Large intestine (tissue), 3 donors: ENCODE measurements at regions not wholly inside any gene's neighbourhood (a gene's known extent, or its start where the extent isn't known, plus 50 kb on each side); places are given as distances from the start of the nearest gene placed in this dataset.
"Not testable (repeated sequence)": the region's sequence is repeated elsewhere in the genome, so short reads cannot be mapped to it uniquely, and the experiment has no call there.

Source experiments
- DNase-seq, 2 donors: peaks; one replicate each; pipeline versions ENCODE4 v3.0.0 to v3.0.0-alpha.2; 2013
- H3K27ac ChIP-seq: one replicate; pipeline ENCODE4 v1.5.1; 2013; ENCODE audit warnings: low read length
- H3K27me3 ChIP-seq: 2 replicates; pipeline ENCODE4 v1.6.1; 2013; ENCODE audit warnings: low read length; ENCODE audit not compliant: control insufficient read depth, insufficient read depth
- H3K36me3 ChIP-seq: 2 replicates; pipeline ENCODE4 v1.6.1; 2013; ENCODE audit warnings: low read length; ENCODE audit not compliant: control insufficient read depth, insufficient read depth
- H3K4me1 ChIP-seq: one replicate; pipeline ENCODE4 v1.6.1; 2013; ENCODE audit warnings: low read length; ENCODE audit not compliant: control insufficient read depth, insufficient read depth
- H3K4me3 ChIP-seq: one replicate; pipeline ENCODE4 v1.5.1; 2013; ENCODE audit warnings: low read length
- H3K9me3 ChIP-seq: one replicate; pipeline ENCODE4 v1.6.1; 2013; ENCODE audit warnings: mild to moderate bottlenecking, low read depth, low read length, moderate library complexity; ENCODE audit not compliant: control insufficient read depth
- WGBS: methylation state at CpG from one replicate; pipeline ENCODE4 v1.1.5; 2013; ENCODE audit warnings: low lambda C conversion rate; ENCODE audit not compliant: insufficient coverage; 5-methylcytosine and 5-hydroxymethylcytosine counted together

DNA sequence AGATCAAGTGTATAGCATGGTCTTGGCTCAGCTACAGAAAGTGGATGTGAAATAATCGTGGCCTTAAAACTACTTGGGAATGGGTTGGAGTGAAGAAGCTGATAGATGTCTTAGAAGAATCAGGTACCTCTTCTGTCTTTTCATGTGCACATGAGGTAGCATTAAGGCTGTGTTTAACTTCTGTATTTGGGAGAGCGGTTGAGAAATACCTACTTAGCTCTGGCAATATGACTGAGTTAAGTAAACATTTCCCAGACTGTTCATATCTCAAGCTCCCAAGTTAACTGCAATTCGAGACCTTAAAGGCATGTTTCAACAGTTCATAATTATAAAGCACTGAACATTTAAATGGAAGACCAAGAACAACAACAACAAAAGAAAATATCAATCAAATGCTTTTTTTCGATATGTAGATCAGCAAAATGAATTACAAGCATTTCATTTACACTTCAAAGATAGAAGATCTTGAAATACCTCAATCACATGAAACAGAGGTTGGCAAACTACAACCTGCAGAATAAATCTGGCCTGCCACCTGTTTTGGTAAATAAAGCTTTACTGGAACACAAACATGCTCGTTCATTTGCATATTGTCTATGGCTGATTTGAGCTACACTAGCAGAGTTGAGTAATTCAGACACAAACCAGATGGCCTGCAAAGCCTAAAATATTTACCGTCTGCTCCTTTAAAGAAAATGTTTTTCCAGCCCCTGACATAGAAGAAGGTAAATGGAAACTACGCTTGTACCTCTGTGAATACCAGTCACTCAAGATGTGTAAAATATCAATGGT is 337.1 kb upstream of the GLI3 start:
- H3K36me3 ChIP-seq, result no peaks in the 10 kb centered on the region
- no peaks in the 10 kb centered on the region for H3K4me1 ChIP-seq
- no peak for DNase-seq
- H3K27ac ChIP-seq, result no peak overlapping the region
- no CpG with 5 or more reads among the region's 7 CpGs for WGBS
- no peak overlapping the region for H3K4me3 ChIP-seq
- H3K9me3 ChIP-seq, result no peaks in the 10 kb centered on the region
- no peaks in the 10 kb centered on the region for H3K27me3 ChIP-seq

- no peak overlapping the region for H3K4me3 ChIP-seq
- DNase-seq, result no peak
- no peaks in the 10 kb centered on the region for H3K9me3 ChIP-seq
- no peaks in the 10 kb centered on the region for H3K4me1 ChIP-seq
- no peak overlapping the region for H3K27ac ChIP-seq
- H3K36me3 ChIP-seq, result no peaks in the 10 kb centered on the region
- 67% methylated on average over 1 of the region's 1 CpG for WGBS
- no peaks in the 10 kb centered on the region for H3K27me3 ChIP-seq
Observed at GRCh38 chr7:42572561-42572960, 335.6 kb upstream of the GLI3 start.

- no peak overlapping the region for H3K27ac ChIP-seq
- H3K4me3 ChIP-seq, result no peak overlapping the region
- H3K27me3 ChIP-seq, result no peaks in the 10 kb centered on the region
- 90% methylated on average over 3 of the region's 8 CpGs for WGBS
- H3K4me1 ChIP-seq, result no peaks in the 10 kb centered on the region
- DNase-seq, result no peak
- H3K36me3 ChIP-seq, result no peaks in the 10 kb centered on the region
- H3K9me3 ChIP-seq, result no peaks in the 10 kb centered on the region
Observed at GRCh38 chr7:42572056-42572455, 335.0 kb upstream of the GLI3 start.

DNA sequence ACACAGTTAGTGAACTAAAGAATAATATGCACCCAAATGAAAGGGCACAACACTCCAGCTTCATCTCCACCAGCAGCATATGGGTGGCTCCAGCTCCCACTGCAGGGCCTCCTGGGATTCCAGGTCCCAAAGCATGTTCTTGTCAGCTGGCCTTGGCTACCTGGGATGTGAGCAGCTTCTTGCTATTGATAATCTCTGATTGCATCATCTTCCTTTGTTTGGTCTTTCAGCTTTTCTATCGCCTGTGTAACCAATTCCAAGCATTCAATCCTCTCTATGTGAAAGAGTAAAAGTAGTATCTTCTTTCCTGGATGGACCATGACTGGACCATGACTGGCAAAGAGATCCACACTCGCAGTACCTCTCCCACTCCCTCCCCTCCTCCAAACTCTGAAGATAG is 333.9 kb upstream of the GLI3 start:
- Histone ChIP-seq H3K4me1 (no peaks in the 10 kb centered on the region), H3K27ac (no peak overlapping the region), H3K27me3 (no peaks in the 10 kb centered on the region), H3K9me3 (no peaks in the 10 kb centered on the region), H3K36me3 (no peaks in the 10 kb centered on the region), H3K4me3 (no peak overlapping the region)
- 92% methylated on average over 2 of the region's 2 CpGs for WGBS
- no peak for DNase-seq

DNA sequence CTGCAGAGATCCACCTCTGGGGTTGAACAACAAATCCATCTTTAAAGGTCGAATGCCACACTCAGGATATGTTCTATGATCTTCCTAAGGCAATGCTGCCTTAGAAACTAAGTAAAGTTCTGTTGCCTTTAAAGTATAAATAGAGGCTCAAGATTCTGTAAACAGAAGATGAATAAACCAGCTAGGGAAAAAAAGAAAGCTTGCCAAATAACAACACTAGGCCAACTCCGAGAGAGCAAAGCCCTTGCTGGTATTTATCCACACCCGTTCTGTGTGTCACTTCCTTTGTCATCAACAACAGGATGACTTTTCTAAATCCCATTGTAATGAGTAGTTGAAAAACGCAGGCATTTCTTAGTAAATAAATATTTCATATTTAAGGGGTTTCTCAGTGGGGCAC is 330.0 kb upstream of the GLI3 start:
- no peak overlapping the region for H3K4me3 ChIP-seq
- no peaks in the 10 kb centered on the region for H3K9me3 ChIP-seq
- H3K36me3 ChIP-seq, result no peaks in the 10 kb centered on the region
- no peaks in the 10 kb centered on the region for H3K4me1 ChIP-seq
- no peak for DNase-seq
- no CpG with 5 or more reads among the region's 4 CpGs for WGBS
- H3K27me3 ChIP-seq, result no peaks in the 10 kb centered on the region
- H3K27ac ChIP-seq, result no peak overlapping the region

GRCh38 chr7:42561797-42562196 is 324.8 kb upstream of the GLI3 start:
- WGBS, result no CpG with 5 or more reads among the region's 1 CpG
- no peak overlapping the region for H3K4me3 ChIP-seq
- H3K27me3 ChIP-seq, result no peaks in the 10 kb centered on the region
- H3K27ac ChIP-seq, result no peak overlapping the region
- no peaks in the 10 kb centered on the region for H3K9me3 ChIP-seq
- no peaks in the 10 kb centered on the region for H3K36me3 ChIP-seq
- no peak for DNase-seq
- no peaks in the 10 kb centered on the region for H3K4me1 ChIP-seq

DNA sequence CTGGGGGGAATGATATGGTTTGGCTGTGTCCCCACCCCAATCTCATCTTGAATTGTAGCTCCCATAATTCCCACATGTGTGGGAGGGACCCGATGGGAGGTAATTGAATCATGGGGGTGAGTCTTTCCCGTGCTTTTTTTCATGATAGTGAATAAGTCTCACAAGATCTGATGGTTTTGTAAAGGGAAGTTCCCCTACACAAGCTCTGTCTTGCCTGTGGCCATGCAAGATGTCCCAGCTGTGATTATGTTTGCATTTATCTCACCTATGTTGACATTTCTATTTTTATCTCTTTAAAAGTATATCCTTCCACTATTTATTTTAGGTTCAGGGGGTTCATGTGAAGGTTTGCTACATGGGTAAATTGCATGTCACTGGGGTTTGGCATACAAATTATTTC is 323.9 kb upstream of the GLI3 start:
- H3K4me3 ChIP-seq, result no peak overlapping the region
- WGBS, result no CpG with 5 or more reads among the region's 2 CpGs
- H3K27ac ChIP-seq, result no peak overlapping the region
- H3K36me3 ChIP-seq, result no peaks in the 10 kb centered on the region
- no peaks in the 10 kb centered on the region for H3K9me3 ChIP-seq
- no peaks in the 10 kb centered on the region for H3K27me3 ChIP-seq
- H3K4me1 ChIP-seq, result no peaks in the 10 kb centered on the region
- DNase-seq, result no peak

GRCh38 chr7:42554932-42555331 is 317.9 kb upstream of the GLI3 start:
- not testable (repeated sequence) for H3K9me3 ChIP-seq, H3K4me3 ChIP-seq, H3K36me3 ChIP-seq, DNase-seq, H3K27ac ChIP-seq, H3K4me1 ChIP-seq, H3K27me3 ChIP-seq
- WGBS, result no CpG with 5 or more reads among the region's 2 CpGs

DNA sequence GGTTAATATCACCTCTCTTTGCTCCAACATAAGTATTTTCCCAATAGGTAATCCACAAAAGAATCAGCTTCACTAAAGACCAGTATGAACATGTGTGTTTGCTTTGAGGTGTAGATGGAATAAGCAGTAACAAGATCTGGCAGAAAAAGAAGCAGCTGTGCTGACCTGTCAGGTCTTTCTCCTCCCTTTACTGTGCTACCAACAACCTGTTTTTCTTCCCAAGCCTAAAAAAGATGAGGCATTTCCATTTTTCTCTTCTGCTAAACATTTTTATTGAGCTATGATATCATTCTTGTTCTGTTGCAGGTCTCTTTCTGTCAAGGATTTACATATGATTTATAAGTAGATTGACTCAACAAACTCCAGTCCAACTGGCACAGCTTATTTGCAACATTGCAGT is 315.2 kb upstream of the GLI3 start:
- Histone ChIP-seq H3K36me3 (no peaks in the 10 kb centered on the region), H3K9me3 (no peaks in the 10 kb centered on the region), H3K27me3 (no peaks in the 10 kb centered on the region)

DNA sequence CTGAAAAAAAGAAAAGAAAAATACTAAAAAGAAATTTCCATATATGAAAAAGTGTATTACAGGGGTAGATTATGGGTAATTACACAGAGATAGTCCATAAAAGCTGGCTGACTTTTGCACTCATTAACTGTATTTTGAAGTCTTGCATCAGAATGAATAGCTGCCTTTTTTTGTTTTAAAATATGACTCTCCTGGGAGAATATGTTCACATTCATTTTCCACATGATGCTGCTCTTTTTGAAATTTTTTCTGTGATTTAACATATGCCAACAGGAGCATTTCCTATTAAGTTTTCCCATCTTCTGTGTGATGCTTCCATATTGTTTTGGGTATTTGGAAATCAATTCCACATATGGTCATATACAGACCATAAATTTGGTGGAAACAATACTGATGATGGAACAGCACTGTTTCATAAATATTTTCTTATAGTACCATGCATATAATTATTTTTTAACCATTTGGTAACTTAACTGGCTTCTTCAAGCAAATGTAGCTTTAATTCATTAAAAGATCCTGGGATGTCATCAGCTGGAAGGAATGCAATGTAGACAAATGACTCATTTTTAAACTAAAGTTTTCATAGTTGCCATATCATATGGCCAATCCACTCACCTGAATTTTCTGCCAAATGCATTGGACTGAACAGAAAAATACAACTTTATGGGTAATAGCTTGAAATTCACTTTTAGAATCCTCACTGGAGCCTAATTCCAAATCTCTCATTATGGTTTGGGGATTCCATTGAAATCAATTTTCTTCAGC is 313.9 kb upstream of the GLI3 start:
- H3K9me3 ChIP-seq, result no peaks in the 10 kb centered on the region
- H3K36me3 ChIP-seq, result no peaks in the 10 kb centered on the region
- H3K4me3 ChIP-seq, result no peak overlapping the region
- no peak overlapping the region for H3K27ac ChIP-seq
- H3K4me1 ChIP-seq, result no peaks in the 10 kb centered on the region
- DNase-seq, result no peak
- H3K27me3 ChIP-seq, result no peaks in the 10 kb centered on the region

More for the DNA sequence above, 315.2 kb upstream of the GLI3 start:
- Histone ChIP-seq H3K4me3 (no peak overlapping the region), H3K27ac (no peak overlapping the region), H3K4me1 (no peaks in the 10 kb centered on the region)
- no peak for DNase-seq
